ENCODE measurements at regions not wholly inside any gene's neighbourhood (a gene's known extent, or its start where the extent isn't known, plus 50 kb on each side); places are given as distances from the start of the nearest gene placed in this dataset.
"Not testable (repeated sequence)": the region's sequence is repeated elsewhere in the genome, so short reads cannot be mapped to it uniquely, and the experiment has no call there.

- Histone ChIP-seq H3K27me3 (no peaks in the 10 kb centered on the region), H3K4me1 (peaks cover 16% of the 10 kb centered on the region), H3K27ac (peak overlapping the region; percentile 70), H3K4me3 (peak overlapping the region; percentile 45), H3K36me3 (no peaks in the 10 kb centered on the region), H3K9me3 (replicated peaks) (no peaks in the 10 kb centered on the region)
- DNase-seq = no peak
Observed at GRCh38 chr10:91076991-91077548, 143.4 kb upstream of the PCGF5 start.

- H3K9me3 ChIP-seq (replicated peaks) = no peaks in the 10 kb centered on the region
- no peaks in the 10 kb centered on the region for H3K27me3 ChIP-seq
- peak overlapping the region; percentile 45 for H3K4me3 ChIP-seq
- no peaks in the 10 kb centered on the region for H3K36me3 ChIP-seq
- H3K4me1 ChIP-seq = peaks cover 12% of the 10 kb centered on the region
- peak; percentile 70 to 80 for DNase-seq
- peak overlapping the region; percentile 70 for H3K27ac ChIP-seq
Observed at GRCh38 chr10:91077549-91078071, 142.9 kb upstream of the PCGF5 start.

GRCh38 chr10:91080776-91081175 lies 139.7 kb upstream of the PCGF5 start:
- H3K27me3 ChIP-seq = no peaks in the 10 kb centered on the region
- no peak overlapping the region for H3K4me3 ChIP-seq
- H3K4me1 ChIP-seq = peaks cover 7% of the 10 kb centered on the region; the same call in 1 of the 2 replicates
- no peak for DNase-seq
- H3K9me3 ChIP-seq (replicated peaks) = no peaks in the 10 kb centered on the region
- H3K36me3 ChIP-seq = no peaks in the 10 kb centered on the region
- H3K27ac ChIP-seq = no peak overlapping the region

GRCh38 chr10:91082447-91082846 lies 138.0 kb upstream of the PCGF5 start:
- Histone ChIP-seq H3K27me3 (no peaks in the 10 kb centered on the region), H3K36me3 (no peaks in the 10 kb centered on the region), H3K4me3 (no peak overlapping the region), H3K9me3 (replicated peaks) (no peaks in the 10 kb centered on the region), H3K4me1 (peaks cover 7% of the 10 kb centered on the region; the same call in 1 of the 2 replicates), H3K27ac (no peak overlapping the region)
- no peak for DNase-seq

- no peak overlapping the region for H3K27ac ChIP-seq
- H3K27me3 ChIP-seq = no peaks in the 10 kb centered on the region
- no peak overlapping the region for H3K4me3 ChIP-seq
- H3K36me3 ChIP-seq = no peaks in the 10 kb centered on the region
- no peak for DNase-seq
- no peaks in the 10 kb centered on the region for H3K4me1 ChIP-seq
- no peaks in the 10 kb centered on the region for H3K9me3 ChIP-seq (replicated peaks)
Observed at GRCh38 chr10:91088300-91089140, 131.9 kb upstream of the PCGF5 start.

- Histone ChIP-seq H3K36me3 (no peaks in the 10 kb centered on the region), H3K9me3 (replicated peaks) (no peaks in the 10 kb centered on the region), H3K4me3 (no peak overlapping the region), H3K27me3 (no peaks in the 10 kb centered on the region), H3K4me1 (no peaks in the 10 kb centered on the region), H3K27ac (no peak overlapping the region)
- DNase-seq = peak in 1 of 2 experiments; percentile 13
Observed at GRCh38 chr10:91090761-91091529, 129.5 kb upstream of the PCGF5 start.

- Histone ChIP-seq H3K4me3 (no peak overlapping the region), H3K27ac (no peak overlapping the region), H3K36me3 (no peaks in the 10 kb centered on the region), H3K27me3 (no peaks in the 10 kb centered on the region), H3K4me1 (no peaks in the 10 kb centered on the region), H3K9me3 (replicated peaks) (no peaks in the 10 kb centered on the region)
- no peak for DNase-seq
Observed at GRCh38 chr10:91091780-91092179, 128.7 kb upstream of the PCGF5 start.

GRCh38 chr10:91096274-91096673 lies 124.2 kb upstream of the PCGF5 start:
- H3K4me1 ChIP-seq = no peaks in the 10 kb centered on the region
- no peaks in the 10 kb centered on the region for H3K36me3 ChIP-seq
- H3K27me3 ChIP-seq = no peaks in the 10 kb centered on the region
- H3K27ac ChIP-seq = no peak overlapping the region
- H3K9me3 ChIP-seq (replicated peaks) = no peaks in the 10 kb centered on the region
- DNase-seq = no peak
- H3K4me3 ChIP-seq = no peak overlapping the region

GRCh38 chr10:91097313-91097712 lies 123.2 kb upstream of the PCGF5 start:
- Histone ChIP-seq H3K27me3 (no peaks in the 10 kb centered on the region), H3K27ac (no peak overlapping the region)

GRCh38 chr10:91098021-91098420 lies 122.4 kb upstream of the PCGF5 start:
- DNase-seq; H3K27ac ChIP-seq; H3K36me3 ChIP-seq; H3K27me3 ChIP-seq; H3K4me1 ChIP-seq; H3K9me3 ChIP-seq (replicated peaks); H3K4me3 ChIP-seq: not testable (repeated sequence)

More at GRCh38 chr10:91097313-91097712, 123.2 kb upstream of the PCGF5 start:
- Histone ChIP-seq H3K4me3 (no peak overlapping the region), H3K36me3 (no peaks in the 10 kb centered on the region), H3K9me3 (replicated peaks) (no peaks in the 10 kb centered on the region), H3K4me1 (no peaks in the 10 kb centered on the region)
- no peak for DNase-seq

- Histone ChIP-seq H3K4me1 (peaks cover 8% of the 10 kb centered on the region), H3K36me3 (no peaks in the 10 kb centered on the region), H3K4me3 (no peak overlapping the region), H3K9me3 (replicated peaks) (no peaks in the 10 kb centered on the region), H3K27ac (no peak overlapping the region), H3K27me3 (no peaks in the 10 kb centered on the region)
- DNase-seq = peak; percentile 36 to 53
Observed at GRCh38 chr10:91103384-91104192, 116.9 kb upstream of the PCGF5 start.

- H3K27ac ChIP-seq = no peak overlapping the region
- H3K4me3 ChIP-seq = no peak overlapping the region
- no peaks in the 10 kb centered on the region for H3K36me3 ChIP-seq
- no peaks in the 10 kb centered on the region for H3K27me3 ChIP-seq
- peaks cover 8% of the 10 kb centered on the region for H3K4me1 ChIP-seq
- H3K9me3 ChIP-seq (replicated peaks) = no peaks in the 10 kb centered on the region
- DNase-seq = peak; percentile 14 to 33
Observed at GRCh38 chr10:91104193-91105041, 116.0 kb upstream of the PCGF5 start.

- H3K36me3 ChIP-seq = no peaks in the 10 kb centered on the region
- H3K27ac ChIP-seq = no peak overlapping the region
- H3K9me3 ChIP-seq (replicated peaks) = no peaks in the 10 kb centered on the region
- H3K27me3 ChIP-seq = no peaks in the 10 kb centered on the region
- H3K4me1 ChIP-seq = peaks cover 8% of the 10 kb centered on the region
- DNase-seq = no peak
- H3K4me3 ChIP-seq = no peak overlapping the region
Observed at GRCh38 chr10:91105269-91105668, 115.2 kb upstream of the PCGF5 start.
